HG02981 (cell line): ENCODE measurements at regions not wholly inside any gene's neighbourhood (a gene's known extent, or its start where the extent isn't known, plus 50 kb on each side); places are given as distances from the start of the nearest gene placed in this dataset.

Experiments used
- ATAC-seq: cut with Tn5 transposase; IDR thresholded peaks from one replicate; pipeline ENCODE4 v1.9.1; 2021; ENCODE audit warnings: mild to moderate bottlenecking, moderate library complexity; ENCODE audit not compliant: unreplicated experiment

DNA sequence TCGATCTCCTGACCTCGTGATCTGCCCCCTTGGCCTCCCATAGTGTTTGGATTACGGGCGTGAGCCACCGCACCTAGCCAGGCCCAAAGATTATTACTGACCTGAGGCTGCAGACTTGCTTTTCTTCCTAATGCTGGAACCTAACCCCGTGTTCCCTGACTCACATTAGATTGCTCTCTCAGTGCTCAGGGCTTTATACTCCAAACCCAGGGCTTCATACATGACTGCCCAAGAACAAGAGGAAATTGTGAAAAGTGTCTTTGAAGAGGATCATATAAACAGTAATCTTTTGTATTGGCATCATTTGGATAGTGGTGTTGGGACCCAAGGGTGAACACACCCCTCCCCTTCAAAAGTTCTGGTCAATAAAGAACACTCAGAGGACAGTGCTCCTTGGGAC lies 233.3 kb upstream of the TAS2R1 start:
- ATAC-seq: no peak

GRCh38 chr5:9861666-9862256 lies 231.6 kb upstream of the TAS2R1 start:
- no peak for ATAC-seq

- ATAC-seq: no peak
Measured at GRCh38 chr5:9859808-9860207, 229.7 kb upstream of the TAS2R1 start.

DNA sequence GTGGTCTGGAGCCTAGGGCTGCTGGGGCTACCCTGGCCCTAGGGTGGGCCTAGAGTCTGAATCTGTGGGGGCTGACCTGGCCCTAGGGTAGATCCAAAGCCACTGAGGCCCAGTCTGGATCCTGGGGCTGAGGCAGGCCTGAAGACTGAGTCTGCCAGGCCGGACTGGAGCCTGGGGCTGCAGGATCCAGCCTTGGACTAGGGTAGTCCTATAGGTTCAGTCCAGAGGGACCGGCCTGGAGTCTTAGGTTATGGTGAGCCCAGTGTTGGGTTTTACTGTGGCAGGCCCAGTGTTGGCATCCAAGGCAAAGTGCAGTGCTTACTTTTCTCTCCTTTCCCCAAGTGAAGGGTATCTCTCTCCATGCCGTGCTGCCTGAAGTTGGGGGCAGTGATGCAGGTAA lies 227.9 kb upstream of the TAS2R1 start:
- ATAC-seq: no peak

- ATAC-seq: no peak
Measured at GRCh38 chr5:9853309-9853708, 223.2 kb upstream of the TAS2R1 start.

DNA sequence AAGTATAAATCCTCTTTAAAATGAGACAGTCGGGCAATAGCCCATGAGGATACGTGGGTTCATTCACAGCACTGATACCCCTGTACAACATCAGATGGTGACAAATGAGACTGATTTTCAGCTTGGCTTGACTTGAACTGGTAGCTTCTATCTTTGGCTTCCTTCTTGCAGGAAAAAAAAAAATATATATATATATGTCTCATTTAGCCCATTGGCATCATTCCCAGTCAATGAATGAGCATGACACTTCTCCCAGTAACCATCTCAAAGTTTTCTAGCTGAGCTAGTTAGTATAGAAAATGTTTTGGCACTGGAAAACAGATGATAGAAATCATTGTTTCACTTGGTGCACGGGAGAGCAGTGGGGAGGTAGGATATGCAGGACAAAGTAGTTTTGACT lies 222.5 kb upstream of the TAS2R1 start:
- no peak for ATAC-seq

GRCh38 chr5:9851458-9851857 lies 221.3 kb upstream of the TAS2R1 start:
- no peak for ATAC-seq

DNA sequence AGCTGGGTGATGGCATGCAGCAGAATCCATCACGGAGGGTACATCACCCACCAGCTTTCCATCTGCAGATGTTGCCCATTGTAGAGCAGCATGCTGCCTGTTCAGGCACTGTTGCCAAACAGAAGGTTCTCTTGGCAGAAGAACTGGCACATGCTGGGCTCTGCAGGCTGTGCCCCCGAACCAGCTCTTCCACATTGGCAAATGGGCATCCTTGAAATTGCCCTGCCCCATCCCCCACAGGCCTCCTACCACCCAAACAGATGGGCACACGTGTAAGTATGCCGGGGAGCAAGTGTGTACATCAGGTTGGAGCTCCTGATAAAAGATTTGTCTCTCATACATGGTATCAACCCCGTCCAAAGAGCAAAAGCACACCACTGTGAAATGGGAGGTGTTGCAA lies 220.3 kb upstream of the TAS2R1 start:
- no peak for ATAC-seq

DNA sequence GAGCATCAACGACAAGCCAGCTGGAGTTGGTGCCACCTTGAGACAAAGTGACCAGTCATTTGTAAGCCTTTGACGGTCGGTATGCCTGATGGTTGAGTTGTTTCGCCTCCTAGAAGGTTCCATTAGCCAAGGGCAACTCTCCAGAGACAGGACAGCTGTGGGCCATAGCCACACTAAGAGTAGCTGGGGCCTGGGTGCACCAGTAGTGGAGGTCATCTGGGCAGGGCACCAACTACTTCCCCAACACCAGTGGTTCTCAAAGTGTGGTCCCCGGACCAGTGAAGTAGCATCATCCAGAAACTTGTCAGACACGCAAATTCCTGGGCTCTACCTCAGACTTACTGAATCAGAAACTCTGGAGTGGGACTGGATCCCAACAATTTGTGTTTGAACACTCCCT lies 217.5 kb upstream of the TAS2R1 start:
- no peak for ATAC-seq

DNA sequence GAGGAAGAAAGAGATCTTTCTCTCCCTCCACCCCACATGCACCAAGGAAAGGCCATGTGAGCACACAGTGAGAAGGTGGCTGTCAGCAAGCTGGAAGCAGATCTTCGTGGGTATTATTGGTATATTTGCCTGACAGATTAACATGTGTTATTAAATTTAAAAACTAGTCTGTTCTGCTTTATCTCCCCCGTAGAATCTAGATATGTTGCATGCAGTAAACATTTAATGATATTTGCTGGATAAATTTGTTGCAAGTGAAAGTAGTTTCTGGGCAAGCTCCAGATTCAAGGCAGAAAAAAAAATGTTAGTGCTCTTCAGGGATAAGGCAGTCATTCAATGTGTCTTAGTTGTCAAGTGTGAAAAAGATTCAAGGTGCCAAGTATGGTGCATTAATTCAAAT lies 215.0 kb upstream of the TAS2R1 start:
- no peak for ATAC-seq

DNA sequence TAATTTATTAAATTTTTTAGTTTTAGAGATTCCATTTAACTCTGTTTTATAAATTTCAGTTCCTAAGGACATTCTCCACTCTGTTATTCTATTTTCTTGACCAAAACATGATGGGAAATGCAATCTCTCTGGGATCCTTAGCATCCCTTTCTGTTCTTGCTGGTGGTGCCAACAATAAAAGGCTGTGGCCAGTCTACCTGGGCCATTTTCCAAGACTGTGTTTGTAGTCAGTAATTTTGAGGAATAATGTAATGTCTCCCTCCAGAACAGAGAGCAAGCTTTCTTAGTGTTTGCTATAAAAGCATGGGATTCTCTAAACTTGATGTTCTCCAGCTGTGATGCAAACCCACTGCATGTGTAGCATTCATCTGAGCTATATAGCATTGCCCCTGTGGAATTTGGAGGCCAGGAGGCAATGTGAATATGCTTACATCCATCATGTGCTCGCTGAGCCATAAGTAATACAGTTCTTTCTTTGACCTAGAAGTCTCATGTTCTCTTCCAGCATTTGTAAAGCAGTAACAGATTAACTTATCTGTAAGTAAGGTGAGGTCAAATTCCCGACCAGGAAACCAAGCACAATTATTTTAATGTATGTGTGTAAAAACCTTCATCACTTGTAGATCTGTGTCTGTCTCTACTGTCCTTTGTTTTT lies 211.5 kb upstream of the TAS2R1 start:
- ATAC-seq: no peak

DNA sequence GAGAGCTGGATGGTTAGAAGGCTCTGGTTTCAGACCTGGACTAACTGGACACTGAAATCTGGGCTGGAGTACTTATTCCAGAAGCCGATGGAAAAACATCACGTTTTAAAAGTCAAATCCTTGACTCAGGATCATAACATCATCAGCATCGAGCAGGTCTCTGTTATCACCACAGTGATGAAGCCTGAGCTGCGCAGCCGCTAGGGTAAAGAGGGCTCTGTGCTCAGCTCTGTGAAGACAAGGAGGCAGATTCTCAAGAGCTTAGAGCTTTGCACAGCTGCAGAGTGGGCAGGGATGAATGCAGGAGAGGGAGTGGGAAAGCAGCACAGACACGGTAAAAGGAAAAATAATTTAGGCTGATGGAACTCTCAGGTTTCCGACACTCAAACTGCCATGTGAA lies 208.8 kb upstream of the TAS2R1 start:
- ATAC-seq: no peak

DNA sequence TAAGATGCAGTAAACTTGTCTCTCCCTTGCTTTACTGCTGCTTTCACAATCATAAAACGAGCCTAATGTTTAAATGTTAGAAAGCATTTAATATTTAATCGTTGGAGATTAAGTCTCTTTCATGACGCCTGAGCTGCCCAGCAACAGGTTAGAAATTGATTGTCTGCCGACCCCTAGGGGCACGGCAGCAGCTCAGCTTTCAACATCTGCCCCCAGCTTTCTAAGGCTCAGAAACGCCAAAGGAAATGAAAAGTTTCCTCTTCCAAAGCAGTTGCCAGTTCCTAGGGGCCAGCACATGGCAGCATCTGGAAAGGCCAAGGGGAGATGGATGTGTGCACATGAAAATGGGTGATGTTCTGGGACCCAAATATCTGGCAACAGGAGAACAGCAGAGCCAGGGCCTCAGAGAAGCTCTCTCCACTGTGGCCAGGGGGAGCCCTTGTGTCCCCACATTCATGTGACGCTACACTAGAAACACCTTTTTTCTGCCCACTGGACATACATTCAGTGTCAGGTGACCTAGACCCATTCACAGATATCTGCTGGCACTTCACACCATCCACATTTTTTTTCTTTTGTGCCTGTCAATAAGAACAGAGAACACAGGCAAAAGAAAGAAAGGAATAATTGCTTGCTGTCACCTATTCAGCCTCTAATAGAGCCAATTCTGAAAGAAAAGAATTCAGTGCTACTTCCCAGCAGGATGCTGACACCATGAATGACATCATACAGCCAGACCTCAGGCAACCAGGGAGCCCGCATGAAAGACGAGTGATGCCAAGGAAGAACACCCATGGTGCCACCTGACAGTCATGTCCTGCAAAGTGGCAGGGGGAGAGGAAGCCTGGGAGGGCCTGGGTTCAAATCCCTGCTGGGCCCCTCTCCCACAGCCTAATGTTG lies 205.0 kb upstream of the TAS2R1 start:
- ATAC-seq: no peak

GRCh38 chr5:9833871-9834270 lies 203.7 kb upstream of the TAS2R1 start:
- no peak for ATAC-seq

GRCh38 chr5:9832921-9833320 lies 202.8 kb upstream of the TAS2R1 start:
- no peak for ATAC-seq

- no peak for ATAC-seq
Measured at GRCh38 chr5:9831823-9832222, 201.7 kb upstream of the TAS2R1 start.

DNA sequence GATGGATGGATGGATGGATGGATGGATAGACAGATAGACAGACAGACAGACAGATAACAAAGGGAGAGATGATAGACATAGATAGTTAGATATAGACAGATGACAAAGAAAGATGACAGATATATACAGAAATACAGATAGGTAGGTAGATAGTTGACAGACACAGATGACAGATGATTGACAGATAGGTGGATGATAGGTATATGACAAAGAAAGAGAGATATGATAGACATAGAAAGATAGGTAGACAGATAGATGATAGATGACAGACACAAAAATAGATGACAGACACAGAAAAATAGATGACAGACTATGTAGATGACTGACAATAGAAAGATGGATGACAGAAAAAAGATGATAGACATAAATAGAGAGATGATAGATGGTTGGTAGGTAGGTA lies 200.0 kb upstream of the TAS2R1 start:
- no peak for ATAC-seq

GRCh38 chr5:9829621-9830020 lies 199.5 kb upstream of the TAS2R1 start:
- ATAC-seq: no peak

DNA sequence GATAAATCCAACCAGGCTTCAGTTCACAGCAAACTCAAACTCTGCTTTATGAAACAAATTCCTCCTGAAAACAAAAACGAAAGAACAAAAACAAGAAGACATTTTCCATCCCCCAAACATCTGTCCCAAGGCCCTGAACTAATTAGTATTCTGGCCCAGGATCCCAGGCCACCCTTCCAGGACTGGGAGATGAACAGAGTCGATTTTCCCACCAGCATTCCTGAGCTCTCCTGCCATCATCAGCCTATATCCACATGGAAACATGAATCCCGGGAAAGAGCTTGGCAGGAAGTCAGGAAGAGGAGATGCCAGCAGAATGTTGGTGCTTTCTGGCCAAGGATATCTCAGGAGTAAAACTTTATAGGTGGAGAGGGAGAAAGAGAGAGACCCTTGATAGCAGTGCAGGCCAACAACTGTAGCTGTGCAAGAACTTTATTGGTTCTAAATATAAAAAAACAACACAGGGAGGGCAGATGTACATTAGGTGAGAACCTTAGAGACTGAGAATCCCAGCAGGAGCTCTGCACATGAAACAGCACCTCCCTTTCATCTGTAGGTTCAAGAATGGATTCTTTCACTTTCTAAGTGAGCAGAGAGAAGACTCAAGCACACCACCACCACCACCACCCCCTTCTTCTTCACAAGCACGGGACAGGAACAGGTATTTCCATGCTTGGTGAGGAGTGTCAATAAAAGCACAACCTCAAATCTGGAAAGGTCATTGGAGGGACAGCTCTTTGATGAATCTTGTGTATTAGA lies 190.7 kb upstream of the TAS2R1 start:
- ATAC-seq: no peak

DNA sequence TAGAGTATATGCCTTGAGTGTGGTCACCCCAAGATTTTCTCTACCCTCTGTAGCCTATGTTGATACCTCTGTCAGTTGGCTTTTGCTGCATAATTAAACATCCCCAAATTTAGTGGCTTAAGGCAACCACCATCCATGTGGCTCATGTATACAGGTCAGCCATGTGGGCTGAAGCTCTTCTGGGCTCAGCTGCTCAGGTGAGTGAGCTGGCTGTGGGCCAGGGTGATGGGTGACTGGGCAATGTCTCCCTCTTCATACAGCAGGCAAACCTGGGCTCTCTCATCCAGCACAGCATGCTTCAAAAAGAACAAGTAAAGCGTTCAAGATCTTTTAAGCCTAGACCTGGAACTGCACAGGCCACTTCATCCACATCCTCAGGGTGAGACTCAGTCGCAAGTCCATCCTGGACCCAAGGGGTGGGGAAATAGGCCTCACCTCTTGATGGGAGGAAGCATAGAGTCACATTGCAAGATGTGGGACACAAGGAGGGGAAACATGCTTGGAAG lies 188.2 kb upstream of the TAS2R1 start:
- no peak for ATAC-seq

- no peak for ATAC-seq
Measured at GRCh38 chr5:9817819-9818218, 187.7 kb upstream of the TAS2R1 start.
